NCI-H446 (cell line): ENCODE measurements at regions not wholly inside any gene's neighbourhood (a gene's known extent, or its start where the extent isn't known, plus 50 kb on each side); places are given as distances from the start of the nearest gene placed in this dataset.
"Not testable (repeated sequence)": the region's sequence is repeated elsewhere in the genome, so short reads cannot be mapped to it uniquely, and the experiment has no call there.

Experiments used
- DNase-seq, 2 experiments: peaks; one replicate each; lab custom pipeline; 2025; lab: John Stamatoyannopoulos, UW

DNA sequence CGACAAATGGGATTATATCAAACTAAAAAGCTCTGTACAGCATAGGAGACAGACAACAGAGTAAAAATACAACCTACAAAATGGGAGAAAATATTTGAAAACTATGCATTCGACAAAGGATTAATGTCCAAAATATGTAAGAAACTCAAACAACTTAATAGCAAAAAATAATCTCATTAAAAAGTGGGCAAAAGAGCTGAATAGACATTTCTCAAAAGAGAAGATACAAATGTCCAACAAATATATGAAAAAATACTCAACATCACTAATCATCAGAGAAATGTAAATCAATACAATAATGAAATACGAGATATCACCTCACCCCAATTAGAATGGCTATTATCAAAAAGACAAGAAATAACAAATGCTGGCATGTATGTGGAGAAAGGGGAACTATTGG lies 272.9 kb downstream of the KLHL13 start:
- no peak for DNase-seq

DNA sequence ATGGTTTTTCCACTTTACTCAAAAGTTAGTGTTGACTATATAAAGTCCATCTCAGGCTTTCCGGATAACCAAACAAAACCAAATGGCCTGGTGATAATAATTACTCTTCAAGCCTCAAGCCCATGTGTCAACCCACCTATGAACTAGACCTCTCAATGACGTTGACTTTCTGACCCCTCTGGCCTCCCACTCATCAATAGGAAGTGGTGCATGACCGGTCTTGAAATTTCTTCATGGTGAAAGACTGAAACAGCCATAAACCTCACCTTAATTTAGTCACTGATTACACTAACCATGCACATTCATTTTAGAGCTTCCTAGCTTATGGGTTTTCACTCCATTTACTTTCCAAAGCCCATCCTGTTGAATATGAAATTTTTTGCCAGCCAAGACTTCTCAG lies 276.0 kb downstream of the KLHL13 start:
- no peak for DNase-seq

DNA sequence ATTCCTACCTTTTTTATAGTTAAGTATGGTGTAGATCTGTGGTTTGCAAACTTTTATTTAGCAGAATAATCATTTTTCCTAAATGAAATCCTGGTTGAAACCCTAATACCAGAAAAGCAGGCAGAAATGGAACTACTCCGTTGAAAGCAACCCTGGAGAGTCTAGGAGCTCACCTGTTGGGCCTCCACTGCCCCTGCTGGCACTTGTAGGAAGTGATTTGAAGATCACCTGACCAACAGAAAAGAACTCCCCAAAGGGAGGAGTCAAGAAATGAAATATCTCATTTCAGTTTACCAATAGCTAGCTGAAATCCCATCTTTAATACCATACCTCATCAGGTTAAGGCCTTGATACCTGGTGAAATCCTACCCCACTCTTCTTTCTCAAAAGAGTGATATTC lies 277.1 kb downstream of the KLHL13 start:
- no peak for DNase-seq

DNA sequence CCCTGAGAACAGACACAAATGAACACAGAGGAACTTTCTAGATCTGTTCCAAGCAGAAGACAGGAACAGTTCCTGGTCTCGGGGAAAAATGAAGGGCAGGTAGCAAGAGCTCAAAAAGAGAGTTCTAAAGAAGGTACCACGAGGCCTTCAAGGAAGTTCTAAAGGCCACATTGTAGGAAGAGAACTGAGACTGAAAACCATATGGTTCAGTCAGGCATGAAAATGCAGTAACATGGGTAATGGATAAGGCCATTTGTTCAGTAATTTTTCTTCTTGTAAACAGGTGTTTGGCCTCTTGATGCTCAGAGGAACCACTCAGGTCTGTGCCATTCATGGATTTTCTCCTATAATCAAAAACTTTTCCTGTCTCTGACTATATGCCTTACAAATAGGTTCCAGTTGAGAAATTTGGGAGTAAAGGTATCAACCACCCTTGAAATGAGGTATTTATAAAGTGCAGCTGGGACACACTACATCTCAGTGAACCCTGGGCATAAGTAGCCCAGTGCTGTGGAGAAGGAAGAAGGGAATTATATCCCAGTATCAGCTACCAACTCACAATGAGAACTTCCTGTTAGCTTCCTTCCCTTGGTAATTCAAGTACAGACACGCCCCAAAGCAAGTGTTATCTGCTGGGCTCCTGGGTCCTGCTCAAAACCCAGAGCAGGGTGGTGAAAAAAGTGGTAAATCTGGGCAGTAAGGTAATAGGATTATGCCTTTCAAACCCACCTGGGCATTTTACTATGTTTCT lies 277.9 kb downstream of the KLHL13 start:
- DNase-seq, result no peak

DNA sequence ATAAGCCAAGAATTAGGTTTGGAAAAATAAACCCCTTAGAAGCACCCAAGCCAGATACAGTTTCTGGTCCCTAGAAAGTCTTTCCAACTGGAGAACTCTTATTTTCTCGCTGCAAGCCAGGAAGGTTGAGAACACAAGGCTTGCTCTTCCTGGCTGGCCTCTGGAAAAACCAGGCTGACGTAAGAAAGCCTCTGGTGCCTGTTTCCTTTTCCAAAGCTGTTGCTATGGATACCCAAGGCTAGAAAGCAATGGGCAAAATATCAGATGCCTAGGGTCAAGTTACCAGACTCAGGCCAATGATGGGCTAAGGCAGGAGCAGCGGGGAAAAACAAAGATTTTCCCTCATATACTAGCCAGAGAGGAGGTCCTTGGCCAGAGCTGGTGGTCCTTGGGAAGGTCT lies 281.6 kb downstream of the KLHL13 start:
- peak in 1 of 2 experiments; percentile 30 for DNase-seq

DNA sequence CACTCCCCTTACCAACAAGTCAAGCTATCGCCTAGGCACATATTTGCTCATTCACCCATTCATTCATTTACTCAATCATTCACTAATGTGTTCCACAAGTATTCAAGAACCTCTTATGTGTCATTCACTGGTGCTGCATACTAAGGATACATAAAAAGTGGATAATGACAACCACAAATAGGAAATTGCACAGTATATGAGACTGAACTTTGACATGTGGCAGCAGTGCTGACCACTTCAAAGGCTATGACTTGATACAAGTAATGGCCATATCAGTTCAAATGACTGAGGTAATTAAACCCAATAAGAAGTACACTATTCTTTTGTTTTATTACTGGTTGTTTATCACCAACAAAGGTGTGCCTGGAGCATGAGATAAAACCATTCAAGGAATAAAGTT lies 282.5 kb downstream of the KLHL13 start:
- DNase-seq, result no peak

DNA sequence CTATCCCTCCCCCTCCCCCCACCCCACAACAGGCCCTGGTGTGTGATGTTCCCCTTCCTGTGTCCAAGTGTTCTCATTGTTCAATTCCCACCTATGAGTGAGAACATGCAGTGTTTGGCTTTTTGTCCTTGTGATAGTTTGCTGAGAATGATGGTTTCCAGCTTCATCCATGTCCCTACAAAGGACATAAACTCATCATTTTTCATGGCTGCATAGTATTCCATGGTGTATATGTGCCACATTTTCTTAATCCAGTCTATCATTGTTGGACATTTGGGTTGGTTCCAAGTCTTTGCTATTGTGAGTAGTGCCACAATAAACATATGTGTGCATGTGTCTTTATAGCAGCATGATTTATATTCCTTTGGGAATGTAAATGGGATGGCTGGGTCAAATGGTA lies 295.1 kb downstream of the KLHL13 start:
- not testable (repeated sequence) for DNase-seq

DNA sequence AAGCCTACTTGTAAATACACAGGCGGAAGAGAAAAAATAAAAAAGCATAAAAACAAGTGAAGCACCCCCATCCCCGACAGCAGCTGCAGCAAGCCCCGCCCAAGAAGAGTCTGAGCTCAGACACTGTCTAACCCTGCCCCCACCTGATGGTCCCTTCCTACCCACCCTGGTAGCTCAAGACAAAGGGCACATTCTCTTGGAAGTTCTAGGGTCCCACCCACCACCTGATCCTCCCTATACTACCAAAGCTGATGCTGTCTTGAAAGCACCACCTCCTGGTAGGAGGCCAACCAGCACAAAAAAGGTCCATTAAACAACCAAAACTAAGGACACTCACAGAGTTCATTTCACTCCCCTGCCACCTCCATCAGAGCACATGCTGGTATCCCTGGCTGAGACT lies 308.2 kb downstream of the KLHL13 start:
- DNase-seq, result no peak

DNA sequence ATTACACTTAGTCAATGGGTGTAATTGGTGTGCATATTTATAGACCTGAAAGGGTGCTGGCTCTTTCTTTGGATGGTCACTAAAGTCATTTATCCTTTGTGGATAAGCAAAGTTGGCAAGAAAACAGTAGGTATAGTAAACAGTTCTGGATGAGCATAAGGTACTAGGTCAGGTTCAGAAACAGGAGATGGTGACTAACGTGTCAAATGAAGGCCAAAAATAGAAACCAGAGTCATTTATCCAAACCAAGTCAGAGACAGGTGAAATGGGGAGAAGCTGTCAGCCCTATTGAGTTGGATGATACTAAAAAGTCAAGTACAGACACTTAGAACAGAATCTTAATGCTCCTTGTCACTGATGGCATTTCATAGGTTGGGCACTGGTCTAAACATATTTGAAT lies 313.1 kb downstream of the KLHL13 start:
- DNase-seq, result no peak

DNA sequence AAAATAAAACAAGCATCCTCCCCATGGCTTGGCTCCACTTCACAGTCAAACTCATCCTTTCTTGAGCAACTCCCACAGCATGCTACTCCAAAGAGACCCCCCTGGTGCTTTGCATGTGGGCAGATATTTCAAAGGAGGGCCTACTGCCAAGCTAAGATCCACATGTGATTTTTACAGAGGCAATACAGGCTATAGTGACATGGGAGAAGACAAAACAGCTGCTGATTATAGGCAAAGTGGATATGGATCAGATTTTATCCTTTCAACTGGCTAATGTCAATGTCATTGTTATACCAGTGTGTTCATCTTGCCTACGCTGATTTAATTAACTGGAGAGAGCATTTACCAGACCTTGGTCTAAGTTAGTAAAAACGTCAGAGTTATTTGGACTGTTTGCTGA lies 328.3 kb downstream of the KLHL13 start:
- no peak for DNase-seq

DNA sequence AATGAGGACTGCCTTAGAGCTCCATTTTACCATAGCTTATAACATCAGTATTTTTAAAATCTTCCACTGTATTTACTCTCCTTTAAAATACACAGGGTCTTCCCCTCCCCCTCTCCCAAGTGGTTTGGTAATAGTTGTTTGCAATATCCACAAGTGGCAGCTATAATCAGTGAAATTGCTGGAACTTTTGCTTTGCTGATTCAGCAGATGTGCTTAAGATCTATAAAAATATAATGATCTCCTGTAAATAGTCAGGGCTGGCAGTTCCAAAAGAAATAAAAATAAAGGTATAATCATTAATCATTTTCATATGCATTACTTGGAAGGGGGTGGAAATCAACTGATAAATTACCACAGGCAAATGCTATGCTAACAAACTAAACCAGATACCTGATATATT lies 345.2 kb downstream of the KLHL13 start:
- DNase-seq, result no peak

DNA sequence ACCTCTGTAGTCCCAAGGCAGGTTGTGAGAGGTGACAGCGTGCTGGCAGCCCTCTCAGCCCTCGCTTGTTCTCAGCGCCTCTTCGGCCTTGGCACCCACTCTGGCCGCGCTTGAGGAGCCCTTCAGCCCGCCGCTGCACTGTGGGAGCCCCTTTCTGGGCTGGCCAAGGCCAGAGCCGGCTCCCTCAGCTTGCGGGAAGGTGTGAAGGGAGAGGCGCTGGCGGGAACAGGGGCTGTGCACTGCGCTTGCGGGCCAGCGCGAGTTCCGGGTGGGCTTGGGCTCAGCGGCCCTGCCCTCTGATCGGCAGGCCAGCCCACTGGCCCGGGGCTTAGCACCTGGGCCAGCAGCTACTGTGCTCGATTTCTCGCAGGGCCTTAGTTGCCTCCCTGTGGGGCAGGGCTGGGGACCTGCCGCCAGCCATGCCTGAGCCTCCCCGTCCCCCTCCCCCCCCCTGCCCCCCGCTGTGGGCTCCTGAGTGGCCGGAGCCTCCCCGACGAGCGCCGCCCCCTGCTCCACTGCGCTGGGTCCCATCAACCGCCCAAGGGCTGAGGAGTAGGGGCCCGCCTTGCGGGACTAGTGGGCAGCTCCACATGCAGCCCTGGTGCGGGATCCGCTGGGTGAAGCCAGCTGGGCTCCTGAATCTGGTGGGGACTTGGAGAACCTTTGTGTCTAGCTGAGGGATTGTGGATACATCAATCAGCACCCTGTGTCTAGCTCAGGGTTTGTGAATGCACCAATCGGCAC lies 347.6 kb downstream of the KLHL13 start:
- DNase-seq, result no peak

DNA sequence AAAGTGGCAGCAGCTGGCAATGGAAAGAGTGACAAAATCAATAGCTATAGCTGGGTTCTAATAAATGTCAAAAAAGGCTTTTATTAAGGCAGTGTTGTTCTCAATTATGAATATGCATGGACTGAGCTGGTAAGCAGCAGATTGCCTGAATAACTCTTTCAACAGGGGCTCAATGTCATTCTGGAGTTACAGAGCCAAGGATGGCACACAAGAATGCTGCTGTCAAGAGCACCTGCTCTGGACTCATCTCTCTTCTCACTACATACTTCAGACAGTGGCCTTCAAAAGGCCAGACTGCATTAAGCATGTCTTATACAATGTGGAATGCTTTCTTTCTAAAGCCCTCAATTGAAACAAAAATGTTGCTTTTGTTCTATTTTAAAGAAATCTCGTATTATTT lies 351.4 kb downstream of the KLHL13 start:
- no peak for DNase-seq

DNA sequence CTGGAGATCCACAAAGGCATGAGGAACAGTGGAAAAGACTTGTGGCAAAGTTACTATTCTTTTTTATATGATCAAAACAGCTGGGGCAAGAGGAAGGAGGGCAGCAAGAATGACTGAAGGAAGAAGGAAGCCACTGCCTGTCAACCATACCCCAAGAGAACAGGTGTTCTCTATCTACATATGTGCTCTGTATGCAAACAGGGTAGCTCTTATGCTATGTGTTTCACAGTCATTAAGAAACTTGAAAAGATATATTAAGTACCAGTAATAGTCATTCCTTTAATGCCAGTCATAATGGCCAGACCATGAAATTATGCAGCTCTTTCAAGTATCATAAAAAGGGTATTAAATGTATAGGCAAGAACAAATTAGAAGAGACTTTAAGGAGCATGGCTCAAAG lies 363.9 kb downstream of the KLHL13 start:
- no peak for DNase-seq

DNA sequence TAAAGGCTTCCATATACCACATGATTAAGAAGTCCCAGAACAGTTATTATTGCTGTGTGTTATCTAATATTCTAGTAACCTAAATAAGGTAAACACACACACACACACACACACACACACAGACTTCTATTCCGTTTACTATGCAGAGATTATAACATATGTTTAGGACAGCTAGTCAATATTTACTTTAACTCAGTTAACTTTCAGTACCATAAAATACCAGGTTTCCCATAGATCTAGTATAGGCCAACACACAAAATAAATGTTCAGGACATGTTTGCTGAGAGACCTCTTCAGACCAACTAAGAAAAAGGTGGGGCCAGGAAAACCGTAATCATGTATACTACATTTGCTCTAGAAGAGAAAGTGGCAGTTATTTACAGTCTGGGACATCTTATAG lies 365.5 kb downstream of the KLHL13 start:
- DNase-seq, result no peak

DNA sequence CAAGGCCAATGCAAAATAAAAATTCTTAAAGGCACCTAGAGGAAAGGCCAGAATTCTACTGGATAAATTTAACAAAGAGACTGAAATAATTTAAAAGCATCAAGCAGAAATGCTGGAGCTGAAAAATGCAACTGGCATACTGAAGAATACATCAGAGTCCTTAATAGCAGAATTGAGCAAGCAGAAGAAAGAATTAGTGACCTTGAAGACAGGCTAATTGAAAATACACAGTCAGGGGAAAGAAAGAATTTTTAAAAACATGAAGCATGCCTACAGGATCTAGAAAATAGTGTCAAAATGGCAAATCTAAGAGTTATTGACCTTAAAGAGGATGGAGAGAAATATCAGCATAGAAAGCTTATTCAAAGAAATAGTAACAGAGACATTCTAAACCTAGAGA lies 371.7 kb downstream of the KLHL13 start:
- DNase-seq, result no peak

DNA sequence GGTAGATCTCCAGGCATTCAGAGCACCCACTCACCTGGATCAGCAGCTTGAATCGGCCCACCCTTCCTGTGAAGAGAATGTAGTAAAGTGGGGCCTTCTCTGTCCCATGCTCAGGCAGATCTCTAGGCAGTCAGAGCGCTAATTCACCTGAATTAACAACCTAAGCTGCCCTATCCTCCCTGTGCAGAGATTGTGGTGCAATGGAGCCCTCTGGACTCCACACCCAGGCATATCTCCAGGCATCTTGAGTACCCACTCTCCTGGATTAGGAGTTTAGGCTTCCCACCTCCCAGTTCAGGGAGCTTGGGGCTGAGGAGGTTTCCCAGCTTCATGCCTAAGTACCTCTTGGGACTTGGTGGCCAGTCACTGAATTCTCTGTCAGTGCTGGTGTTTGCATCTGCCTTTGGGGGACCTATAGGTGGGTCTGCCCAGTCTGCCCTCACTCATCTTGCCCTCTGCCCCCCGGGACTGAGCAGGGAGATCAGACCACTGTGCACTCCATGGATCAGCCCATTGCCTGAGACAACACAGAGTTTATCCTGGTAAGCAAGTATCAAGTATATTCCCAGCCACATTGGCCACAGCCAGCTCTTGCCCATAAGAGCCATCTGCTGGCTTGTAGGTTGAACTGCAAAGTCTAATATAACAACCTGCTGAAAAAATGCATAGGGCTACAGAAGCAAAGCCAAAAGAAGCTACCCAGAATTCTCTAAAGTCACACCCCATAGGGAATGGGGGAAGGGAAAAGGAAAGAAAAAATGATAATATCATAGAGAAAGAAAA lies 372.9 kb downstream of the KLHL13 start:
- DNase-seq, result peak in 1 of 2 experiments; percentile 4

DNA sequence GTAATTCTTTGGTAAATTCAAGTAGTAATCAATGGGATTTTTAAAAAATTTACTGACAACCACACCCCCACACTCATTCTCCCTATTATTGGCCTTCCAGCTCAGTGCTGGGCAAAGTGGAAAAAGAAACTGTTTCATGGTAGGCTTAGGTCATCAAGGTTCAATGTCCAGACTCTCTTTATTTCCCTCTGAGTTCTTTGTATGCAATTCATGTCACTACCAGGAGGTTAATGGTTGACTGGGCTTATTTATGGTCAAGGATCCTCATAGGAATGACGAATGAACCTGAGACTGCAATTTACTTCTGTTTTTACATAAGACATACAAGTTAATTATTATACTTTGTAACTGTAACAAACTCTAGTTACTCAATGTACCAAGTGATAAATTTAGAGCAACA lies 403.2 kb downstream of the KLHL13 start:
- DNase-seq, result no peak

DNA sequence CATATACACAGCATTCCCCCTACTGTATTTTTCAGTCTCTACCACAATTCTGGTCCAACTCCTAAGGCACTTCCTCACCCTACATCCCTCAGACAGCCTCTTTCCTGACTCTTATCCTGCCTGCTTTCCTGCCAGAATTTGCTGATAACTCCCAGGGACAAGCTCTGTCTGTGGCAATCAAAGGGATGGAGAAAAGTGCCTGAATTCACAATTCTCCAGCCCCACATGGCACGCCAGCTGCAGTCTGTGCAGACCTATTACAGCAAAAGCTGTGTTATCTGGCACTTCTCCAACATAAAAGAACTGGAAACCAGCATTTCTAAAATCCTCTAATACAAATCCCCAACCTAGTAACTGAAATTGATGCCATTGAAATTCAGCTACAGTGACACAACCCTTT lies 404.8 kb downstream of the KLHL13 start:
- peak in 1 of 2 experiments; percentile 6 for DNase-seq

DNA sequence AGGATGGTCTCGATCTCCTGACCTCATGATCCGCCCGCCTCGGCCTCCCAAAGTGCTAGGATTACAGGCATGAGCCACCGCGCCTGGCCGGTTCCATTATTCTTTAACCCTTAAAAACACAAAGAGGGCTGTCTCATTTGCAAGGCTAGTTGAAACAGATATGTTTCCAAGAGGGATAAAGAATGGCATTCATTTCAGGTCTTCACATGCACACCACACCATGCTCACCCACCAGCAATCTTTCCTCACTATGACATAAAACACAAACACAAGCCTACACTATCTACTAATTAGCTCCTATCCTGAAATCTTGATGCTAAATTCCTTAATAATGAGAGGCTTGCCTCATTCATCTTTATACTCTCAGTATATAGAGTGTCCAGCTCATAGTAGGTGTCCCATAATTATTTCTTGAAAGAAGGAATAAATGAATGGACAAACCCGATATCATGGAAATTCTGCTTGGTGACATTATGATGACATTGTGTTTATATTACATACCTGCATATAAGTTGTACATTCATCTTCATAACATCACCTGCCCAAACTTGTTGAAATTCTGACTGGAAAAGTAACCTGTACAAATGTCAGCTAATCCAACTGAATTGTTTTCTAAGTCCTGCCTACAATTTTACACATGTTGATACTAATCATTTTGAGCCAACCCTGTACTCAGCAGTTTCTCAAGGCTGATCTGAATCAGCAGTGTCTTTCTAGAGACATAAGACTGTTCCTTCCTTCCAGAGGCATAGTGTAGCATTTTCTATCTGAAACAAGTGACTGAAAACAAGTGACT lies 408.5 kb downstream of the KLHL13 start:
- DNase-seq, result no peak

DNA sequence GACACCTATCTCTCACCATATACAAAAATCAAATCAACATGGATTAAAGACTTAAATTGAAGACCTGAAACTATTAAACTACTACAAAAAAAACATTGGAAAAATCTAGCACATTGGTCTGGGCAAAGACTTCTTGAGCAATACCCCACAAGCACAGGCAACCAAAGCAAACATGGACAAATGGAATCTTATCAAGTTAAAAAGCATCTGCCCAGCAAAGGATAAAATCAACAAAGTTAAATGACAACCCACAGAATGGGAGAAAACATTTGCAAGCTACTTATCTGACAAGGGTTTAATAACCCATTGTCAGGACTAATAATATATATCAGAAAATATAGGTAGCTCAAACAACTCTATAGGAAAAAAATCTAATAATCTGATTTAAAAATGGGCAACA lies 415.6 kb downstream of the KLHL13 start:
- no peak for DNase-seq

DNA sequence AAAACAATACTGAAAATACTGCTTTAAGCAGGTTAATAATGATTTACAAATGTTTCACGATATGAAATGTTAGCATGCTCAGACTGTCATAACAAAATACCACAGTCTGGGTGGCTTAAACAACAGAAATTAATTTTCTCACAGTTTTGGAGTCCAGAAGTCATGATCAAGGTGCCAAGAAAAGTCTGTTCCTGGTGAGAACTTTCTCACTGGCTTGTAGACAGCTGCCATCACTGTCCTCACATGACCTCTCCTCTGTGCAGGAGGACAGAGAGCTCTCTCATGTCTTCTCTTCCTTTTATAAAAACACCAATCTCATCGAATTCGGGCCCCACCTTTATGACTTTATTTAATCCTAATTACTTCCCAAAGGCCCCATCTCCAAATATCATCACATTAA lies 426.7 kb downstream of the KLHL13 start:
- DNase-seq, result no peak
